Activated CD8-positive, alpha-beta memory T cell treated with anti-CD3 and anti-CD28 coated beads, Interleukin-2, amount 50 U/mL, for 48 hours (primary cell): ENCODE measurements at regions not wholly inside any gene's neighbourhood (a gene's known extent, or its start where the extent isn't known, plus 50 kb on each side); places are given as distances from the start of the nearest gene placed in this dataset.

ENCODE experiments used
- DNase-seq: peaks from one replicate; pipeline ENCODE4 v3.0.0-alpha.2; 2020

- no peak for DNase-seq
These were observed 273.9 kb upstream of the ZMIZ1 start for GRCh38 chr10:78794736-78795455.

DNA sequence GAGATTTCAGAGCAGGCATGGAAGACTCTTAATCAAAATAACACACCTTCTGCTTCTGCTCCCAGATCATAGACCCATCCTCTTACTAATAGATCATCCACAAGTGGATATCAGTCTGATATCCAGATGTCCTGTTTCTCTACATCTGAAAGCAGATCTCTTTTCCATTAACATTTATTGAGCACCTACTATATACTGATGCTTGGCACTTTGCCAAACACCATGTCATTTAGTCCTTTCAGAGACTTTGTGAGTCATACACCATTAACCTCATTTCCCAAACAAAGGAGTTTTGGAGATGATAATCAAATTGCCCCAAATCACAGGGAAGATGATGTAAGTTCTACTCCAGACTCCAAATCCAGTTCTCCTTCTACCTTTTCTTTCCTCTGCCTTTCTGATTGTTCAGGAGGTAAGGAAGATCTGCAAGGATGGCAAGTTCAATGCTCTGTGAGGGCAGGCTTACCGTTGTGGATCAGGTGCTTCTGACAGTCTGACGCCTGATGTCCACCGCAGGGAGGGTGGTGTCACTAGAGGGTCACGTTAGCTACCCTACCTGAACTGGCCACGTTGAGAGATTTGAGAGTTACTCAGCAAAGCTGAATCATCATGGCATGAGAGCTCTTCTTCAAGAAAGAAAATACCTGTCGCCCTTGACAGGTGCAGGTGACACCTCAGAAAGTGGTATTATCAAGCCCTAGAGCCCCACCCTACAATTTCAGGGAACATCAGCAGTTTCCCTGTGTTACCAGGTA, 269.6 kb upstream of the ZMIZ1 start:
- DNase-seq, result no peak

- no peak for DNase-seq
These were observed 268.8 kb upstream of the ZMIZ1 start for GRCh38 chr10:78800006-78800405.

DNA sequence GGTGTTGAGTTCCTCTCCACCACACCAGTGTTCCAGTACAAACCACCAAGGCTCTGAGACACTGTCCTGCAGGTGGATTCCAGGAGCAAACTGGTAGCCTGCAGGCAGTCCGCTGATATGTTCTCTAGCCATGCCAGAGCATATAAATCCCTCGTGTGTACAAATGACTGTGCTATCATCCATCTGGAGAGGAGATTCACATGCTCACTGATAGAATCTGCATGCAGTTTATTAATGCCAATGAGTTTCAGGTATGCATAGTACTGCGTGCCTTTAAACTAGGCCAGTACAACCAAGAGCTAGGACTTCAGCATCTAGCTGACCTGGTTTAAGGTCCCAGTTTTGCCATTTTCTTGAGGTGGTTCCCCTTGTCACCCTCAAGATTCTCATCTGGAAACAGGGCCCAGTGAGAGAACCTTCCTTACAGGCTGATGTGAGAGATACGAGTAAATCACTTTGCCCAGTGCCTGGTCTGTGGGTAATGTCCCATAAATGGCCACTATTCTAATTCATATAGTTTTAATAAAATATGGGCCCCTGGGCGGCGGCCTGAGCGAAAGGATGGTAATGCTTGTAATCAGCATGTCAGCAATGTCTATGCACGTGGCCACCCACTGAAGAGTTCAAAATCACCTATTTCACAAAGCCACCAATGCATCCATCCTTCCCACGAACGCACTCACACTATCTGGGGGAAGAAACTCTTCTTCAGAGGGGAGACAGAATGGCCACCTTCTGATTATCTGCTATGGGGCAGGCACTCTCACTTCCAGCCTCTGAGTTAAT, 268.0 kb upstream of the ZMIZ1 start:
- DNase-seq, result no peak

GRCh38 chr10:78802431-78802830, 266.3 kb upstream of the ZMIZ1 start:
- DNase-seq, result no peak

DNA sequence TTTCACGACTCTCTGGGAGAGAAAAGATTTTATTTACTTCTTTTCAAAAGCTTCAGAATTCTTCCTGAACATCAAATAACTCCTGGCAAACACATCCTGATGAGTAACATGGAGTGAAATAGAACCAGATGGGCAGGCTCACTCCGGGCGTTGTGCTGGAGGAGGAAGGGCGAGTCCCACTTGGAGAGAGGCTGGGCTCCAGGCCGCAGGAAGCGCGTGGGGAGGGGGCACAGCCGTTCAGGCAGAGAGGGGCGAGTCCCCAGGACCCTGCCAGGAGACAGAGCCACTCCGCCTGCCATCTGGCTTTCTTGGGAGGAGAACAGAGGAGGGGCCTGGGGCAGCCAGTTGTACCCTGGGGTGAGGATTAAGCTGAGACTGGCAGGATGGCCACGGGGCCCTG, 265.9 kb upstream of the ZMIZ1 start:
- no peak for DNase-seq

- DNase-seq, result no peak
These were observed 265.1 kb upstream of the ZMIZ1 start for GRCh38 chr10:78803710-78804109.

GRCh38 chr10:78804411-78805032, 264.2 kb upstream of the ZMIZ1 start:
- DNase-seq, result no peak

DNA sequence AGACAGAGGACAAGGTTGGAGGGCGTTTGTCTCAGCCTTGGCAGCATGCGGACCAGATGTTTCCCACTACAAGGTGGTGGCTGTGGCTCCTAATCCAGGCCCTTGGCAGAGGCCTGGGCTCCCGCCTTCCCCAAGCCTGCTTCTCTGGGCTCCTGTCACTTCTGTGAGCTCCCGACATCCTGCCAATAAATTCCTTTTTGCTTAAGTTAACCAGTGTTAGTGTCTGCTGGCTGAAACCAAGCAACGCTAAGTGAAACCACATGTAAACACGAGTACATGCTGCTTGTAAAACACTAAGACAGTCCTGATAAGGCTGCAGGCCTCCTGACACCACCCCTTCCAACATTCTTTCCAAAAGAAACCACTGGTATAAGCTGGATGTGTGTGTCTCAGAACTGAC, 263.6 kb upstream of the ZMIZ1 start:
- no peak for DNase-seq

GRCh38 chr10:78806681-78807221, 262.0 kb upstream of the ZMIZ1 start:
- no peak for DNase-seq

GRCh38 chr10:78807504-78808203, 261.1 kb upstream of the ZMIZ1 start:
- DNase-seq, result no peak

- DNase-seq, result no peak
These were observed 260.5 kb upstream of the ZMIZ1 start for GRCh38 chr10:78808286-78808685.

- no peak for DNase-seq
These were observed 259.9 kb upstream of the ZMIZ1 start for GRCh38 chr10:78808736-78809367.

- DNase-seq, result no peak
These were observed 257.6 kb upstream of the ZMIZ1 start for GRCh38 chr10:78811174-78811573.

DNA sequence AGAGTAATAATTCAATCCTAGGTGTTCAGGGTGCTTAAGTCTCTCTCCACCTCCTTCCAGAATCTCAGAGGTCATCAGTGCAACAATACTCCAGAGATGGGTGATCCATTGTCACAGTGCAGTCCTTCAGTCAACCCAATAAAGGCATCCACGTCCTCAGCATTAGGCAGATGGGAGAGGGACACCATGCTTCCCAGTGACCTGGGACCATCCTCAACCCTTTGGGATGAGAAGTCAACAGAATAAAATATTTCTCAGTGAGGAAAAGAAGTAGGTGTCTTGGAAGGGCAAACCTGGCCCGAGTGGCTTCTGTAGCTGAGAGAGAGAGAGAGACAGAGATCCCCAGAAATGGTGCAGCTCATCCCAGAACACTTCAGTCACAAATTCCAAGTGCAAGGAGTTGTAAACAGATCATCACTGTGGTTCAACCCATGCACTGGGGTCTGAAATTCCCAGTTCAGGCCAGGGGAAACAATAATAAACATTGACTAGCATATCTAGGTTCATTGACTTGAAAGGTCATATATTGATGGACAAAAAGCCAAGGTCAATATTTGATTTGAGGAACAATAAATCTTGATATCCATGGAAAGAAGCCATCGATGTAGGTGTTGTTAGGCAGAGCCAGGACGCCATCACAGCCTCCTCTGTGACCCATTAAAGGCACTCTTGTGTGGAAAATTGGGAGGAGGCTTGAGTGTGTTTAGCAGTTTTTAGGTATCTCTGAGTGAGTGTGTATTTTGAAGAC, 256.0 kb upstream of the ZMIZ1 start:
- DNase-seq, result no peak

DNA sequence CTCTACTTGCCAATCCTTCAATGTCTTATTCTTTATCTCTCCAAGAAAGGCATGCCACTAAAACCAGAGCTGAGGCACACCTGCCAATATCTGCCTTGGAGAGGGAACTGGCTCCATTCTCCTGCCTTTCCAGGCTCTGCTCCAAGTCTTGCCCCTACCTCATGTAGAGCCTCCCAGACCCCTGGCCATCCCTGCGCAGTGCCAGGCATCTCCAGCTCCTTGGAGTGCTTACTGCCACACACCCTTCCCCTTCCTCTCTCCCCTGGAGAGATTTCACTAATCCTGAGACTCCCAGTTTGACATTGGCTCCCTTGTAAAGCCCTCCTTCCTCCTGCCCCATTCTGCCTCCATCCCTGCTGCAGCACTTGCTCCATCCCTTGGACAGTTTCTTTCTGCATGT, 255.2 kb upstream of the ZMIZ1 start:
- DNase-seq, result no peak

DNA sequence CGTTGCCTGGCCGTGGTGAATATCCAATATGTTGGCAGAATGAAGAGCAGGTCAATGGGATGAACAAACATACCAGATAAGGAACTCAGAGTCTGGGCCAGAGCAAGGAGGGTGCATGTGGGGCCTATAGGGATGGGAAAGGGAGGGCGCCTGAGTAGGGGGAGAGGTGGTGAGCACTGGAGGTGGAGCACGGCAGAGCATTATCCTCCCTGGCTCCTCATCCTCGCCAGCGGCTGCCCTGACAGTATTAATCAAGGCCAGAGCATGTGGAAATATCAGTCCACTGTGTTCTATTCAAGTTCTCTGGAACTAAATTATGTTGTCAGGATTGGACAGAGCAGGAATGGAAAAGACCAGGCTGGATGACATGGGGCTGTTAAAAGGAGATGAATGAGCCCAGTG, 254.8 kb upstream of the ZMIZ1 start:
- DNase-seq, result no peak

DNA sequence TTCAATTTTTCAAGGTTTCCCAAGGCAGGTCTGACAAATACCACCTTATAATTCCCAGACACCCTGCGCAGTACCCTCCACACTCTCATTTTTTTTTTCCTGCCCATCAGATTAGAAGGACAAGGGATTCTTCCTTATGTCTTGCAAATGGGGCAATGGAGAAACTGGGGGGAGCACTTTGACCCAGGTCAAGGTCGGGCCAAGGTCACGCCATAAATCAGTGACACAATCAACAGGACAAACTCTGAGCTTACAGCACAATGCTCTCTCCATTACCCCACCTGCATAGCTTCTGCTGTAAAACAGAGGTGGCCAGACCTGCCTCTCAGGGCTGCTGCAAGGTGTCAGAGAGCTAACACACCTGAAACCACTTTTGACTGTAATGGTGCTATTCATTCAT, 254.4 kb upstream of the ZMIZ1 start:
- no peak for DNase-seq

DNA sequence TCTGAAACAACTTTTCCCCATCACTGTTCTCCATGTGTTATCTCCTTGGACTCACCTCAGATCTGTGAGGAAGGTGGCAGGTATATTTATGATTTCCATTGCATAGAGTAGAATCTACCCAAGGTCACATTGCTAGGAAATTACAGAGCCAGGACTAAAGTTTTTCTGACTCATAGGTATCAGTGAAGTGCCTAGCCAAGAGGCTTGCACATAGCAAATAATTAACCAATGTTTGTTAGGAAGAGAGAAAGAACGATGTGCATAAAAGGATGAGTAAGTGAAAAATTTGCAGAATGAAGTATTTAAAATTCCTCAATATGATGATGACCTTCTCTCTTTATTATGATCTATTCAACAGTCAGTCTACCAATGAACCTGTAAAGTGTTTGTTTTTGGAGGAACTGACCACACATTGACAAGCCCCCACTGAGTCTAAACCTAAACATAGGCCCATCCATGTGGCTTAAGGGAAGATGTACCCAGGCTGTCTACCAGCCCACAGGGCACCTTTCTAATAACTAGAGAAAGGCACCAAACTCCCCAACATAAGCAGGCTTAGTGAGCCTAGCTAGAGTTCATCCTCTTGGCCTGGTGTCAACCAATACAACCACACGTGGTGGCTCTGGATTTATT, 252.9 kb upstream of the ZMIZ1 start:
- DNase-seq, result no peak

DNA sequence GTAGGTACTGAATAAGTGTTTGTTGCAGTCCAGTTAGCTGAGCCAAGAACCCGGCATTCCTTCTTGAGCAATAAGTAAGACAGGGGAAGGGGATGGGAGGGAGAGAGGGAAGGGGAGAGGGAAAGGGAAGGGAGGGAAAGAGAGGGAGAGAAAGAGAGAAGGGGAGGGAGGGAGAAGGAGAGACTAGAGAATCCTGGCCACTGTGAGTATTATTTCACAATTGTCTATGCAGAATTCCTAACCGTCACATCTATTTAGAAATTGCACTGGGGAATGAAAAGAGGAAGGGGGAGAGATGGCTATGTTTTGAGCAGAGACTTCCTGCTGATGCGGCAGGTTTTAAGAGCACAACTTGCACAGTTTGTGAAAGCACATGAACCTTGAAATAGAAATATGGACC, 251.4 kb upstream of the ZMIZ1 start:
- DNase-seq, result no peak

GRCh38 chr10:78817804-78818203, 251.0 kb upstream of the ZMIZ1 start:
- no peak for DNase-seq
